GM18505 (cell line): ENCODE measurements at regions not wholly inside any gene's neighbourhood (a gene's known extent, or its start where the extent isn't known, plus 50 kb on each side); places are given as distances from the start of the nearest gene placed in this dataset.
"Not testable (repeated sequence)": the region's sequence is repeated elsewhere in the genome, so short reads cannot be mapped to it uniquely, and the experiment has no call there.

Experiments used
- ATAC-seq: cut with Tn5 transposase; IDR thresholded peaks from one replicate; pipeline ENCODE4 v1.9.1; 2021; ENCODE audit not compliant: unreplicated experiment
- POLR2A ChIP-seq: IDR thresholded peaks from 4 replicates; pipeline ENCODE4 v1.6.1; 2011; ENCODE audit warnings: borderline replicate concordance; ENCODE audit not compliant: insufficient read depth, insufficient read length; ENCODE audit errors: extremely low read depth

DNA sequence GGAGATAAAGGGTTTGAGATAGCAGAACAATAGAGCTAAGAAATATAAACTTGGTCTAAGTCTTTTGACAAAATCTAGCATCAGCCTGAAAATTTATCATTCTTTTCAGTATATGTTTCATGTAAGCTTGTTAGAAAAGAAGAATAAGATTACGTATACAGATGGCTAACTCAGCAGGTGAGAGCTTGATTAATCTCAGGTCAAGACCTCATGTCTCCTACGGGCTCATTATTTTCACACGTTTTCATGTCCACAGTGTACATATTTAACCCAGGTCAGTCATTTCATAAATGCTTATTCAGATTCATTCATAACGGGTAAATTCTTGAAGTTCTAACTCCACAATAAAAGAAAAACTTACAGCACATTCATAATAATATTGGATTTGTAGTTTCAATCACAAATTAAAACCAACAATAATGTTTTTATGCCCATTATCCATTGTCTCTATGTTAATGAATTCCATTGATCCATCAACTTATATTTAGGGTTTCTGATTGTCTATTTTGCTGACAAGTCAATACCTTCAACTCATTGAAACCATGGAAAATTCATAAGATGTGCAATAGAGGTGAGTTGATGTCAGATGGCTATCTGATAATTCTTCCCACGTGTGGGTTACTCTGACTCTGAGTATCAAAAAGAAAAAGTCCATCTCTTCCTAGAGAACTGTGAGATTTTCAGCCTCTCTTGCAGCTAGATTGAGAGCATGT lies 102.6 kb downstream of the CASP12 start:
- no peak for TF ChIP-seq POLR2A
- no peak for ATAC-seq

DNA sequence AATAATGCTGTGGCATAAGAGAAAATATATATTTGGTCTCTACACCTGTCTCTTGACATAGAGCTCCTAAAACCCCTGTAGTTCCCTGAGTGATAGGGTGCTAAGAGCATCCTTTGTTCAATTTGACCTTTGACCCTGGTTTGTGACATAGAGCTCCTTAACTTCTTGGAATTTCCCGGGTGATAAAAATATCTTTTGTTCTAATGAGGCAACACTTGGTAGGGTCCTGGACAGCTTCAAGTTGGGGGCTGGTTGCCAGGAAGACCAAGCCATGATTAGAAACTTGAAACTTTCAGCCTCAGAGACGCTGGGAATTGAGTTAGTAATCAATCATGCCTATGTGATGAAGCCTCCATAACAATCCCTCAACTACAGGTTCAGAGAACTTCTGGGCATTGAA lies 105.4 kb downstream of the CASP12 start:
- ATAC-seq: no peak
- no peak for TF ChIP-seq POLR2A

DNA sequence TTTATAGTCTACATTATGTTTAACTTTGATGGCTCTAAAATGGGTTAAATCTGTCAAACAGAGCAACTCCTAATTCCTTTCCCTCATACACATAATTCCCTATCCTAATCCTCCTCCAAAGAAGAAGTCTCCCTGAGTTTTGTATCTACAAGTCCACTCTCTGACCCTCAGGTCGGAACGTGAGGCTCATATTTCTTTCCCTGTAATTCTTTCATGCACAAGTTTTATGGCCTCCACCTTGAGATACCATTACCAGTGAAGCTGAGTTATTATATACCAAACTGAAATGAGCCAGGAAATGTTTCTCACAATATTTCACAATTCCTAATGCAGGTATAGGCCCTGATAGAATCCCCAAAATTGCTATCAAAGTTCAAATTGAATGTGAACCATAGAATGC lies 106.4 kb downstream of the CASP12 start:
- no peak for ATAC-seq
- TF ChIP-seq POLR2A: no peak

DNA sequence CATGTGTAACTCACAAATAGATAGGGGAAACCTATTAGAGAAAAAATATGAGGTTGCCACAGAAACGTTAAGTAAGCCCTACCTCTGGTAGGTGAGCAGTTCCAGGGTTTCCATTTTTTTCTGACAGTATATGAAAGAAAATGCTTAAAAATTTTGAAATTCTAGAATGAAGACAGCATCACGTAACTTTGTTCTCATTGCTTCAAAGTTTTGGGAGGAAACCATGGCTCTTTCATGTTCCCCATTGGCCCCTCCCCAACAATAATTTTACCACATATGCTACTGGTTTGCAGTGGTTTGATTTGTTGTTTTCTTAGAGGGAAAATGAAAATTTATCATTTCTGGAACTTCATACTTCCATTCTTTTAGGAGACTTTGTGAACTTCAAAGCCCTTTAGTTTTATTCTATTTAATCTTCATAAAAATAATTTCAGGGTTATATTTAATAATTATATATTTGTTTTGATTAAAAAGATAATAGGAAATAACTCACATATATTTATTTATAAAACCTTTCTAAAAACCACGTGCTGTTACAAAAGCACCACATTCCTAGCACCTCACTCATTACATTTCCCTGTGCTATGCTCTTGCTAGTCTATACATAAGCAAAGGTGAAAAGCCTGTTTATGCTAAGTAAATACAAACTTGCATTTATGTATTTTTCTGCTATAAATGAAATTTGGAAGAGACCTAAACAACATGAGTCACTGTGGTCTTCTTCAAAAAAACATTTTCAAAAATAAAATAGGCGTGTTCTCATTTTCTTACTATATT lies 113.4 kb downstream of the CASP12 start:
- TF ChIP-seq POLR2A: no peak
- ATAC-seq: no peak

- ATAC-seq: no peak
- TF ChIP-seq POLR2A: no peak
Measured at GRCh38 chr11:104783241-104783640, 115.0 kb downstream of the CASP12 start.

GRCh38 chr11:104782377-104782754 lies 115.9 kb downstream of the CASP12 start:
- no peak for ATAC-seq
- no peak for TF ChIP-seq POLR2A

DNA sequence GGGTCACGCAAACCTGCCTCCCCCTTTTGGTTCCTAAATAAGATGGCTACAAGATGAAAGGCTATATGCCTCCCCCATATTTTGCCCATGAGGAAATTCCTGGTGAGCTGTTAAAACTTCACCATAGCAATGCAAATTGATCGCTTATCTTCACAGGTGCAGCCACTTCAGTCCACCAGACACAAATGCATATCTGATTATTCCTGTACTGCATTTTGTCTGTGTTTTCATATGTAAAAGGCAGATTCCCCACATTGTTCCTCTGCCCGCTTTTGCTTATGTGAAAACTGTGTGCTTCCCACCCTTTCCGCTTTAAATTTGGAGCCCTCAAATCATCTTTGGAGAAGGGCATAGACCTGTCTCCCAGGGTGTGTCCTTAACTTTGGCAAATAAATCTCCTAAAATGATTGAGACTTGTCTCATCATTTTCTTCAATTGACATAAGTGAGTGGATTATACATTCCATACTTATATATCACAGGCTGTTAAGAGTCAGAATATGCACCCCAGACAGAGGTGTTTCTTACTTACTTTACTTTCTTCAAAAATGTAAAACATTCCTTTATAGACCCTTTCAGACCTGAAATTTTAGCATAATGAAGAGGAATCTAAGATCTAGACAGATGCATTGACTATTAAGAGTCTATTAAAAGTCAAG lies 116.4 kb downstream of the CASP12 start:
- TF ChIP-seq POLR2A: no peak
- ATAC-seq: no peak

GRCh38 chr11:104781037-104781436 lies 117.2 kb downstream of the CASP12 start:
- no peak for TF ChIP-seq POLR2A
- no peak for ATAC-seq

- no peak for ATAC-seq
- TF ChIP-seq POLR2A: no peak
Measured at GRCh38 chr11:104776501-104777170, 121.6 kb downstream of the CASP12 start.

DNA sequence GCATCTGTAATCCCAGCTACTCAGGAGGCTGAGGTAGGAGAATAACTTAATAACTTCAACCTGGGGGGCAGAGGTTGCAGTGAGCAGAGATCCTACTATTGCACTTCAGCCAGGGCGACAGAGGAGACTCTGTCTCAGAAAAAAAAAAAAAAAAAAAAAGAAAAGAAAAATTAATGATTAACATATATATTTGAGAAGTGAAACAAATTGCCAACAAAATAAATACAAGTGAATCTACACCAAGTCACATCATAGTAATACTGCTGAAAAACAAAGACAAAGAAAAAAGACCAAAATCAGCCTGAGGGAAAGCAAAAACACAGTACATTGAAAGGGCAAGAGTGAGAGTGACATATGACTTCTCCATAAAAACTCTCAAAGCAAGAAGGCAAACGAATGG lies 123.7 kb downstream of the CASP12 start:
- TF ChIP-seq POLR2A: no peak
- ATAC-seq: no peak

DNA sequence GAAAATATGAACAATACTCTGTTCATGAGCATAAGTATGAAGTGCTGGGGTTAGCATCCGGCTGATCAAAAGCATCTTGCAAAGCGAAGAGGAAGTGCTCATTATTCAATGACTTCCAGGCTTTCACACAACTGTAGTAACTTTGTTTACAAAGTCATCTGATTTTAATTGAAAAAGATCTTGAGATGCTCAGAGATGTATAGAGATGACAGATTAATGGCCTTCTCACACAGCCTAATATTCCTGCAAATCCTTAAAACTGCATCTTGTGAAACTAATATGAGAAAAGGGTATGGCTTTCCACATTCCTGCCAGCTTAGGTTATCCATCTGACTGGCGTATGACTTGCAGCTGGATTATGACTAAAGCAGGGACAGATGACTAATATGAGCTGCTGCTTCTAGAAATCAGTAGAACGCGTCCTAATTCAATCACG lies 125.4 kb downstream of the CASP12 start:
- TF ChIP-seq POLR2A: no peak
- ATAC-seq: no peak

DNA sequence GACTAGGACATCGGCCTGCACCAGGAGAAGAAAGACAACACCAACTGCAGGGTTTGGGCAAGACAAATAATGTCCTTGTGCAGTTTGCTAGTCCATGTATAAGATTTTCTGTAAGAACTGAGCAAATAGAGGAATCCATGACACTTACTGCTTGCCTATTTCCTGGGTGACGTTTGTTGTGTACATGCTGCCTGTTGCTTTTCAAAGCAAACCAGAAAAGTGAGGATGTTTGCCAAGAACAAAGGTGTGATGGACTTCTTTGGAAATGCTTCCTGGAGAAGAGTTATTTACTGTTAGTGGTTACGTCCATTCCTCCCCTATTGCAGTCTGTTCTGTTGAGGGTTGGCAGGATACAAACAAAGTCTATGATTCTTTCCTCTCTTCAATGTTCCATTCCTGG lies 126.5 kb downstream of the CASP12 start:
- TF ChIP-seq POLR2A: no peak
- no peak for ATAC-seq

DNA sequence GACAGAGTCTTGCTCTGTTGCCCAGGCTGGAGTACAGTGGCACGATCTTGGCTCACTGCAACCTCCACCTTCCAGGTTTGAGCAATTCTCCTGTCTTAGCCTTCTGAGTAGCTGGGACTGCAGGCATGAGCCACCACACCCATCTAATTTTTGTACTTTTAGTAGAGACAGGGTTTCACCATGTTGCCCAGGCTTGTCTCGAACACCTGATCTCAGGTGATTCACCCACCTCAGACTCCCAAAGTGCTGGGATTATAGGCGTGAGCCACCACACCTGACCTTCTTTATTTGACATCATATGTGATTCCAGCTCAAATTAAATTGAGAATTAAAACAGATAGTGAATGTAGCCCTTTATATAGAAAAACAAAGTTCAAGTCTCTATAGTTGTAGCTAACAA lies 127.2 kb downstream of the CASP12 start:
- not testable (repeated sequence) for ATAC-seq
